Esophagus muscularis mucosa (tissue), 4 donors: ENCODE measurements at regions not wholly inside any gene's neighbourhood (a gene's known extent, or its start where the extent isn't known, plus 50 kb on each side); places are given as distances from the start of the nearest gene placed in this dataset.

Experiments
- EP300 ChIP-seq: sonication (generic); formaldehyde crosslinking; IDR thresholded peaks from one replicate; pipeline ENCODE4 v1.6.1; 2017; ENCODE audit warnings: antibody characterized with exemption
- POLR2A ChIP-seq: fragments of 450-650 bp; IDR thresholded peaks from one replicate; pipeline ENCODE4 v1.6.1; 2017; ENCODE audit warnings: antibody characterized with exemption, moderate library complexity, mild to moderate bottlenecking, low read depth
- POLR2AphosphoS5 ChIP-seq, 2 donors: sonication (generic); formaldehyde crosslinking; IDR thresholded peaks; one replicate each; pipeline ENCODE4 v1.6.1; 2017; ENCODE audit warnings: antibody characterized with exemption in 2 of 2
- TF ChIP-seq, protein P1 (sequence below), 3 experiments: fragments of 200-600 bp in 2 of 3; fragments of 450-650 bp in 1 of 3; sonication (generic) in 2 of 3; IDR thresholded peaks; one replicate each; pipeline ENCODE4 v1.5.1; 2017 to 2019; ENCODE audit warnings: antibody characterized with exemption in 3 of 3, mild to moderate bottlenecking in 2 of 3, moderate library complexity in 1 of 3

DNA sequence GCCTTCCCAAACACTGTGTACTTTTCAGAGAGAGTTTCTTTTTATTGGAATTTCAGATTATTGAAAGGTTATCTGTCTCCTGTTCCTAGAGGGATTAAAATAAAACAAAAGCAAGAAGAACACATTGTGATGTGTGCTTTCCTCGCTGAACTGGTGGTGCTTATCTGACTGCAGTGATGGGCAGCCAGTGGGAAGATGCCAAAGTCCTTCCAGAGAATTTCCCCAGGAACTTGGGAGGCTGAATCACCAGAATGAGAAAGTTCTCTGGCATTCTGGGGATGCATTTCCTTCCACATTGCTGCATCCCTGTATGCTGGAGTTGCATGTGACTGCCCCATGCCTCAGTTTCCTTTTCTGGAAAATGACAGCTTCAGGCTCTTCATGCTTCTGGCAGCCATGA, 53.9 kb upstream of the SEC11C start:
- TF ChIP-seq EP300 (no peak), POLR2AphosphoS5 (IDR thresholded peaks at IDR 0.05) (no peak), POLR2A (no peak)
- TF ChIP-seq, protein P1, sequence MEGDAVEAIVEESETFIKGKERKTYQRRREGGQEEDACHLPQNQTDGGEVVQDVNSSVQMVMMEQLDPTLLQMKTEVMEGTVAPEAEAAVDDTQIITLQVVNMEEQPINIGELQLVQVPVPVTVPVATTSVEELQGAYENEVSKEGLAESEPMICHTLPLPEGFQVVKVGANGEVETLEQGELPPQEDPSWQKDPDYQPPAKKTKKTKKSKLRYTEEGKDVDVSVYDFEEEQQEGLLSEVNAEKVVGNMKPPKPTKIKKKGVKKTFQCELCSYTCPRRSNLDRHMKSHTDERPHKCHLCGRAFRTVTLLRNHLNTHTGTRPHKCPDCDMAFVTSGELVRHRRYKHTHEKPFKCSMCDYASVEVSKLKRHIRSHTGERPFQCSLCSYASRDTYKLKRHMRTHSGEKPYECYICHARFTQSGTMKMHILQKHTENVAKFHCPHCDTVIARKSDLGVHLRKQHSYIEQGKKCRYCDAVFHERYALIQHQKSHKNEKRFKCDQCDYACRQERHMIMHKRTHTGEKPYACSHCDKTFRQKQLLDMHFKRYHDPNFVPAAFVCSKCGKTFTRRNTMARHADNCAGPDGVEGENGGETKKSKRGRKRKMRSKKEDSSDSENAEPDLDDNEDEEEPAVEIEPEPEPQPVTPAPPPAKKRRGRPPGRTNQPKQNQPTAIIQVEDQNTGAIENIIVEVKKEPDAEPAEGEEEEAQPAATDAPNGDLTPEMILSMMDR (IDR thresholded peaks at IDR 0.05) = no peak
